Keratinocyte (primary cell): ENCODE measurements at regions not wholly inside any gene's neighbourhood (a gene's known extent, or its start where the extent isn't known, plus 50 kb on each side); places are given as distances from the start of the nearest gene placed in this dataset.

ENCODE experiments used
- DNase-seq: peaks from one replicate; pipeline ENCODE4 v3.0.0-alpha.2; 2011; ENCODE audit warnings: low read depth, missing footprints, low spot score
- FAIRE-seq: peaks from 2 replicates; lab custom pipeline; 2011; peaks lifted over from hg19 to GRCh38; lab: Jason Lieb, UNC
- H2AFZ ChIP-seq: 2 replicates; pipeline ENCODE4 v1.6.0; 2012; ENCODE audit warnings: low read length, control low read depth, inconsistent platforms; ENCODE audit not compliant: control insufficient read depth
- H3K27ac ChIP-seq: 2 replicates; pipeline ENCODE4 v1.5.1; 2011; ENCODE audit warnings: low read length; ENCODE audit not compliant: control insufficient read depth, insufficient read depth
- H3K27me3 ChIP-seq: 3 replicates; pipeline ENCODE4 v1.6.0; 2011; ENCODE audit warnings: low read length; ENCODE audit not compliant: control insufficient read depth, insufficient read depth; ENCODE audit errors: extremely low read depth
- H3K36me3 ChIP-seq, 2 experiments: 2 replicates in 1 of 2; 3 replicates in 1 of 2; pipeline ENCODE4 v1.5.1; 2011; ENCODE audit warnings: low read length in 2 of 2, mild to moderate bottlenecking in 1 of 2; ENCODE audit not compliant: control insufficient read depth in 2 of 2, insufficient read depth in 2 of 2; ENCODE audit errors: extremely low read depth in 1 of 2
- H3K4me1 ChIP-seq: 3 replicates; pipeline ENCODE4 v1.5.1; 2011; ENCODE audit warnings: low read length; ENCODE audit not compliant: control insufficient read depth, insufficient read depth; ENCODE audit errors: extremely low read depth
- H3K4me2 ChIP-seq: 3 replicates; pipeline ENCODE4 v1.6.0; 2011; ENCODE audit warnings: low read depth, low read length; ENCODE audit not compliant: control insufficient read depth, insufficient read depth; ENCODE audit errors: extremely low read depth
- H3K4me3 ChIP-seq, 3 experiments: fragments of 200-600 bp in 1 of 3; sonication (generic) in 1 of 3; 2 replicates in 2 of 3; 3 replicates in 1 of 3; pipeline ENCODE4 v1.5.1; 2011 to 2016; ENCODE audit warnings: low read length in 3 of 3, mild to moderate bottlenecking in 3 of 3, control low read depth in 2 of 3, inconsistent platforms in 1 of 3, low read depth in 1 of 3, mixed read lengths in 1 of 3, mixed run types in 1 of 3, moderate library complexity in 1 of 3; ENCODE audit not compliant: control insufficient read depth in 2 of 3, insufficient read depth in 2 of 3; ENCODE audit errors: extremely low read depth in 1 of 3
- H3K79me2 ChIP-seq: 2 replicates; pipeline ENCODE4 v1.6.0; 2012; ENCODE audit warnings: low read length; ENCODE audit not compliant: control insufficient read depth, insufficient read depth
- H3K9ac ChIP-seq: 3 replicates; pipeline ENCODE4 v1.6.0; 2011; ENCODE audit warnings: low read length; ENCODE audit not compliant: control insufficient read depth, insufficient read depth; ENCODE audit errors: extremely low read depth
- H3K9me1 ChIP-seq: 3 replicates; pipeline ENCODE4 v1.6.0; 2011; ENCODE audit warnings: low read length; ENCODE audit not compliant: control insufficient read depth, insufficient read depth; ENCODE audit errors: extremely low read depth
- H3K9me3 ChIP-seq: 2 replicates; pipeline ENCODE4 v1.5.1; 2012; ENCODE audit warnings: low read depth, low read length; ENCODE audit not compliant: control insufficient read depth
- H4K20me1 ChIP-seq: 3 replicates; pipeline ENCODE4 v1.6.0; 2011; ENCODE audit warnings: low read length; ENCODE audit not compliant: control insufficient read depth, insufficient read depth; ENCODE audit errors: extremely low read depth
- EZH2 ChIP-seq: IDR thresholded peaks from one replicate; pipeline ENCODE4 v1.6.1; 2012; ENCODE audit warnings: inconsistent platforms, mild to moderate bottlenecking, low read length, moderate library complexity
- dilution Hi-C: fragments of 300-500 bp; cut with MboI; formaldehyde crosslinking; loops from one replicate; pipeline ENCODE4 v1.7.0; 2020; ENCODE audit warnings: low sequenced_read_pairs; ENCODE audit not compliant: extremely low pct_ligation_motif_present
- TF ChIP-seq, protein P1 (sequence below), 3 experiments: IDR thresholded peaks in 1 of 3; conservative IDR thresholded peaks in 1 of 3; optimal IDR thresholded peaks in 1 of 3; 2 replicates in 2 of 3; 3 replicates in 1 of 3; pipeline versions ENCODE3 to v1.5.1; 2011; ENCODE audit warnings: low read length in 3 of 3, mild to moderate bottlenecking in 3 of 3, moderate library complexity in 2 of 3, control low read depth in 1 of 3, inconsistent platforms in 1 of 3; ENCODE audit not compliant: insufficient read depth in 2 of 3; ENCODE audit errors: extremely low read depth in 1 of 3

DNA sequence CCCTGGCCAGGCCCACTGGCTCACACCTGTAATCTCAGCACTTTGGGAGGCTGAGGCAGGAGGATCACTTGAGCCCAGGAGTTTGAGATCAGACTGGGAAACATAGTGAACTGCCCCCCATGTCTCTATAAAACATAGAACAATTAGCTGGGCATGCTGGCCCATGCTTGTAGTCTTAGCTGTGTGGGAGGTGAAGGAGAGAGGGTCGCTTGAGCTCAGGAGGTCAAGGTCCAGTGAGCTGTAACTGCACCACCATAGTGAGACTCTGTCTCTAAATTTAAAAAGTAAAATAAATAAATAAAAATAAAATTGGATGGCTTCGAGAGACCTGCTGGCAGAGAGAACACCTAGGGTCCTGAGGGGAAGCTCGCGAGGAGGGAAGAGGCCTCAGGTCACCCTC, 69.9 kb upstream of the PARD3 start:
- dilution Hi-C loops = no loop called here
- Histone ChIP-seq H4K20me1 (no peaks in the 10 kb centered on the region), H3K27me3 (no peaks in the 10 kb centered on the region), H3K27ac (no peak overlapping the region), H3K4me1 (peaks cover 22% of the 10 kb centered on the region), H3K36me3 (no peaks in the 10 kb centered on the region), H3K4me3 (no peak overlapping the region), H3K9ac (no peak overlapping the region), H3K4me2 (peak overlapping the region; percentile 24), H3K9me3 (no peaks in the 10 kb centered on the region), H3K79me2 (no peaks in the 10 kb centered on the region), H2AFZ (no peak overlapping the region), H3K9me1 (no peaks in the 10 kb centered on the region)
- no peak for TF ChIP-seq EZH2
- TF ChIP-seq, protein P1, sequence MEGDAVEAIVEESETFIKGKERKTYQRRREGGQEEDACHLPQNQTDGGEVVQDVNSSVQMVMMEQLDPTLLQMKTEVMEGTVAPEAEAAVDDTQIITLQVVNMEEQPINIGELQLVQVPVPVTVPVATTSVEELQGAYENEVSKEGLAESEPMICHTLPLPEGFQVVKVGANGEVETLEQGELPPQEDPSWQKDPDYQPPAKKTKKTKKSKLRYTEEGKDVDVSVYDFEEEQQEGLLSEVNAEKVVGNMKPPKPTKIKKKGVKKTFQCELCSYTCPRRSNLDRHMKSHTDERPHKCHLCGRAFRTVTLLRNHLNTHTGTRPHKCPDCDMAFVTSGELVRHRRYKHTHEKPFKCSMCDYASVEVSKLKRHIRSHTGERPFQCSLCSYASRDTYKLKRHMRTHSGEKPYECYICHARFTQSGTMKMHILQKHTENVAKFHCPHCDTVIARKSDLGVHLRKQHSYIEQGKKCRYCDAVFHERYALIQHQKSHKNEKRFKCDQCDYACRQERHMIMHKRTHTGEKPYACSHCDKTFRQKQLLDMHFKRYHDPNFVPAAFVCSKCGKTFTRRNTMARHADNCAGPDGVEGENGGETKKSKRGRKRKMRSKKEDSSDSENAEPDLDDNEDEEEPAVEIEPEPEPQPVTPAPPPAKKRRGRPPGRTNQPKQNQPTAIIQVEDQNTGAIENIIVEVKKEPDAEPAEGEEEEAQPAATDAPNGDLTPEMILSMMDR (optimal IDR thresholded peaks at IDR 0.05 in 1 of 3, IDR thresholded peaks at IDR 0.05 in 1 of 3, conservative IDR thresholded peaks at IDR 0.05 in 1 of 3; ENCODE audit: extremely low read depth in 1 of 3, insufficient read depth in 2 of 3, low read length in 3 of 3) = no peak
- FAIRE-seq = no peak
- no peak for DNase-seq

- TF ChIP-seq, protein P1 (optimal IDR thresholded peaks at IDR 0.05 in 1 of 3, IDR thresholded peaks at IDR 0.05 in 1 of 3, conservative IDR thresholded peaks at IDR 0.05 in 1 of 3; ENCODE audit: extremely low read depth in 1 of 3, insufficient read depth in 2 of 3, low read length in 3 of 3) = no peak
- no peak for TF ChIP-seq EZH2
- H3K27ac ChIP-seq = no peak overlapping the region
- no peaks in the 10 kb centered on the region for H3K79me2 ChIP-seq
- dilution Hi-C loops = no loop called here
- H3K9ac ChIP-seq = no peak overlapping the region
- H3K36me3 ChIP-seq = no peaks in the 10 kb centered on the region
- H4K20me1 ChIP-seq = no peaks in the 10 kb centered on the region
- FAIRE-seq (peak; percentile 68), DNase-seq (no peak)
- no peaks in the 10 kb centered on the region for H3K9me1 ChIP-seq
- peaks cover 19% of the 10 kb centered on the region for H3K4me1 ChIP-seq
- peak overlapping the region; percentile 2 for H2AFZ ChIP-seq
- H3K4me3 ChIP-seq = no peak overlapping the region
- H3K9me3 ChIP-seq = no peaks in the 10 kb centered on the region
- no peaks in the 10 kb centered on the region for H3K27me3 ChIP-seq
- H3K4me2 ChIP-seq = peak overlapping the region; percentile 24
Measured at GRCh38 chr10:34884272-34884952, 69.3 kb upstream of the PARD3 start.
